HS-5 (cell line): ENCODE measurements at regions not wholly inside any gene's neighbourhood (a gene's known extent, or its start where the extent isn't known, plus 50 kb on each side); places are given as distances from the start of the nearest gene placed in this dataset.
"Not testable (repeated sequence)": the region's sequence is repeated elsewhere in the genome, so short reads cannot be mapped to it uniquely, and the experiment has no call there.

Experiments used
- DNase-seq: peaks from one replicate; pipeline ENCODE4 v3.0.0-alpha.2; 2012; ENCODE audit warnings: low read depth

DNA sequence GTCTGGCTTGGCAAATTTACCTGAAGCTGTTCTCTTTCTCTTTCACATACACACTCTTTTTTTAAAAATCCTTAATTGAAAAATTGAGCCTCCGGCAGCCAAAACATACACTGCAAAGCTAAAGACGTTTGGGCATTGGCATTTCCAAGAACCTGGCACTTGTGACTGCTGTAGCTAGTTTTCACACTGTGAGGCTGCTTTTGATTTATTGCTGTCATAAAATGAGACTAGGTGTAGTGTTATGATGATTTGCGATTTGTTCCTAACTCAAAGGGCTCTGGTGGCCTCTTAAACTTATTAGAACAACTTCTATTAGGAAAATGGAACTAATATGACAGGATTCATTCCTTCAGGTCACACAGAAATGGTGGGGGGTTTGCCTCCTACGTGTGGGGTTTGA is 377.1 kb upstream of the FAR2 start:
- DNase-seq, result no peak

- DNase-seq, result no peak
These were observed 373.5 kb upstream of the FAR2 start for GRCh38 chr12:28775556-28775955.

GRCh38 chr12:28776220-28776619 is 372.9 kb upstream of the FAR2 start:
- DNase-seq, result no peak

- no peak for DNase-seq
These were observed 372.1 kb upstream of the FAR2 start for GRCh38 chr12:28776913-28777422.

GRCh38 chr12:28777603-28778365 is 371.3 kb upstream of the FAR2 start:
- DNase-seq, result no peak

DNA sequence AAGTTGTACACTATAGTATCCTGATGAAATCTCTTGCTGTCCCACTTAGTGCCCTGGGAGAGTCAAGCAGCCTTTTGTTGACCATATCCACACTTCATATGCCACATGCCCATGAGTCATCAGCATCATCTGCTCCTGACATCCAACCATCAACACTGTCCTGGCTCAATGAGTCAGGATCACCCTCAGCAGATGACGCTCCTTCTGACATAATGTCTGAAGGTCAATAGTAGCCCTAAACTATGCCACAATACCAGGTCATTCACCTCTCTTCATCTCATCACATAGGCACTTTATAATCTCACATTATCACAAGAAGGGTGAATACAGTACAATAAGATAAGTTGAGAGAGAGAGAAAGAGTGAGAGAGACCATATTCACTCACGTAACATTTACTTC is 369.0 kb upstream of the FAR2 start:
- DNase-seq, result peak; percentile 77

GRCh38 chr12:28780960-28781359 is 368.1 kb upstream of the FAR2 start:
- DNase-seq, result no peak

DNA sequence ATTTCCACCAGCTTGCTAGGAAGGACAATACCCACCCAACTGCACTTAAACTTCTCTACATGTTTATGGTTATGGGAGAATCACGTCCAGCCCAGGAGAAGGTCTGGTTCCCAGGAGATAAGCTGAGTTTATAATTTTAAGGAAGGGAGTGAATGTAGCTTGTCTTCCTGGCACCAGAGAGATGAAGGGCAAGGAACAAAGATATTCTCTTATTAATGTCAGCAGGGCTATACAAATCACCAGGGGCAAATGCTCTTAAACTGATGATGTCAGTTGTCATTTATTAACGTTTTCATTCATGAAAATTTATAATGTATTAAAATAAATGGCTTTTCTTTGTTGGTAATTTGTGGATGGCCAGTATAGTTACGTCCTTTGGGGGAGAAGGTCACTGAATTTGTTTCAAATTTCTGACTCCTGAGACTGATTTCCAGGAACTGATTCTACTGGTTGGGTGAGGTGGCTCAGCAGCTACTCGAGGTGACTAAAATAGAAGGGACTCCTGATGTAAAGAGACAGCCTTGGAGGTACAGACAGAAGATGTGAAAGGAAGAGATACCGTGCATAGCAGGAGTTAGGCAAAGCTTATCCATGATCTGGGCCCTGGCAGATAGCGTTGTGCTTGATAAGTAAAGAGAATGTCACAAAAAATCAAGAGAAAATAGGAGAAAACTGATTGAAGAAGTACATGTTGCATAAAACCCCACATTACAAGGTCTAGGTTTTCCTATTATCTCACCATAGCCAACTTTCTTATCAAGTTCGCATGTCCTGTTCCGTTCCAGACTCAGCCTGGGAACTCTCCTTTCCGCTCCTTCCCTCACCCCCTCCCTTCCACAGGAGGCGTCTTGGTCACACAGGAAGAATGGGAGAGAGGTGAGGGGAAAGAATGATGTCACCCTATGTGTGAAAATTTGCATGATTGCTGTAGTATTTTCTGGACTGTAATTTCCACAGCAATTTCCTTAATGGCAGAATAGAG is 367.1 kb upstream of the FAR2 start:
- no peak for DNase-seq

- DNase-seq, result no peak
These were observed 366.3 kb upstream of the FAR2 start for GRCh38 chr12:28782812-28783211.

DNA sequence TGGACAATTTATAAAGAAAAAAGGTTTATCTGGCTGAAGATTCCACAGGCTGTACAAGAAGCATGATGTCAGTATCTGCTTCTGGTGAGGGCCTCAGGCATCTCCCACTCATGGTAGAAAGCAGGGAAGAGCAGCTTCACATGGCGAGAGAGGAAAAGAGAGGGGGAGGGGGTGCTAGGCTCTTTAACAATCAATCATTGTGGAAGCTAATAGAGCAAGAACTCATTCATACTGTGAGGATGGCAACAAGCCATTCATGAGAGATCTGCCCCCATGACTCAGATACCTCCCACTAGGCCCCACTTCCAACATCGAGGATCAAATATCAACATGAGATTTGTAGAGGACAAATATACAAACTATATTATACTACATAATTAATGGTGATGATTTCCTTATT is 361.9 kb upstream of the FAR2 start:
- DNase-seq, result no peak

GRCh38 chr12:28788256-28788655 is 360.8 kb upstream of the FAR2 start:
- not testable (repeated sequence) for DNase-seq

GRCh38 chr12:28793581-28794151 is 355.4 kb upstream of the FAR2 start:
- DNase-seq, result no peak

GRCh38 chr12:28794211-28794610 is 354.9 kb upstream of the FAR2 start:
- no peak for DNase-seq

DNA sequence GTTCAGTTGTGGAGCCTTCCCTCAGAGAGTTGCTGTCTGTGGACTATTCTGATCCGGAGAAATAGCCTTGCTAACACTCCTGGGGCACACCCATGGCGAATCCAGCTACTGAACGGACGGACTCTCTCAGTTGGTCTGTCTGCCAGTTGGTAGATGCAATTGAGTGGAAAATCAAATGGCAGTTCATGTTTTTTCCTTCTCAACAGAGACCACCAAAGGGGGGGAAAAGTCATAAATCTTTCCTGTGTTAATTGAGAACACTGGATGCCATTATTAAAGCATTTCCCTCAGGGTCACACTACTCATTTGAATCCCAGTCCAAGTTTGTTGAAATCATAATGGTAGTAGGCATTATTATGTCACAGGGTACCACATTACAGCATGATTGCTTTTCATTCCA is 354.3 kb upstream of the FAR2 start:
- DNase-seq, result no peak

- no peak for DNase-seq
These were observed 353.8 kb upstream of the FAR2 start for GRCh38 chr12:28795311-28795710.

DNA sequence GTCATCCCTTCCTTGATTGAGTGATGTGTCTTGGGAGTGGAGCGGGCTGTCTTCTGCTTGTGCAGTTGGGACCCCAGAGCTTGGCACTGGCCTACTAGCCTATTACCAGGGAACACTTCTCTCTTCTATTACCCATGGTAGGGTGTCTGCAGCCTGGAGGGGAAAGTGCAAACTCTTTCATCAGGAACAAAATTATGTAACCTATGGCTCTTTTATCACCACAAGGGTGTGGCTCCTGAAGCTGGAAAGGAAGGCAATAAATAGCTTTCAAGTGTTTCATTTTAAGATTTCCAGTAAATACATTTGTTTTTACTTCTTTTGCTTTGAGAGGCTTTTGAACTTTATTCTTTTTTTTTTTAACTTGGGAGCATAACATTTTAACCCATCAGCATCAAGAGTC is 349.7 kb upstream of the FAR2 start:
- no peak for DNase-seq

DNA sequence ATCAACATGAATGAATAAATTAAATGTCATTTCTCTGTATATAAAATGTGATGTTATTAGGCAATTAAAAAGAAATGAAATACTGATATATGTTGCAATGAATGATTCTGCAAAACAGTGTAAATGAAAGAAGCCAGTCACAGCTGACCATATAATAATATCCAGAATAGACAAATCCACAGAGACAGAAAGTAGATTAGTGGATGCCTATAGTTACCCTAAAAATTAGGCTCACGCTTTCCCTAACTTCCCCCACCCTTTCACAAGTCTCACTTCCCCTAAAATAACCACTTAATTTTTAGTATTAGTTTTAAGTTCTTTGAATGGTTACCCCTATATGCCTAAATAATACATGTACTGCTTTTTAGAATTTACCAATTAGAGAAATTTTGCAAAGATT is 348.9 kb upstream of the FAR2 start:
- no peak for DNase-seq

DNA sequence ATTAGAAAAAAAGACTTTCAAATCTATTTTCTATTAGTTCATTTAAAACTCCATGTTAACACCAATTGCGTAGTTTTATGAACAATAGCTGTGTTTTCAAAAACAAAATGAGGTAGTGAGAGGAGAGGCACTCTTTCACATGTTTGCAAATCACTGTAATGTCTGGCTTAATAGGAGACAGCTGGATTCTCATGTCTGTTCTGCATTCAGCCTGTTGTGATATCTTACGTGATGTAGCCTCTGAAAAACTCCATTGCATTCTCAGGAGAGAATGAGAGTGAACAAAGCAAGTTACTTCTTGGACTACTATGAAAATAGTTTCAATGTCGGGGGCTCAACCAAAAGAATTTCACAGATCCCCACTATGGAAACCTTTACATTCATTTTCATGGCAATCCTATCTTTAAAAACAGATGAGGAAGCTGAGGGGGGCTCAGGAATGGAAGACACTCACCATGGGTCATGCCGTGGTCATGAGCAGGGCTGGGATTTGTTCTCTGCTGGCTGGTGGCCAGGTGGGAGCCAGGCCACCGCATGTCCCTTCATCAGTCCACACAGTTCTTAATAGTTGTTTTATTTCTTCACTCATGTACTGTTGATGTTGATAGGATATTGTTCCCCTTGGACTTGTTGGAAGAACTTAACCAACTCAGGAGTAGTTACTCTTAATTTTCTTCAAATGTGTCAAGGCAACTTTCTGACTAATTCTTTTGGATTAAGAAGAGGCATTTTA is 346.2 kb upstream of the FAR2 start:
- no peak for DNase-seq

GRCh38 chr12:28807535-28807934 is 341.5 kb upstream of the FAR2 start:
- no peak for DNase-seq

DNA sequence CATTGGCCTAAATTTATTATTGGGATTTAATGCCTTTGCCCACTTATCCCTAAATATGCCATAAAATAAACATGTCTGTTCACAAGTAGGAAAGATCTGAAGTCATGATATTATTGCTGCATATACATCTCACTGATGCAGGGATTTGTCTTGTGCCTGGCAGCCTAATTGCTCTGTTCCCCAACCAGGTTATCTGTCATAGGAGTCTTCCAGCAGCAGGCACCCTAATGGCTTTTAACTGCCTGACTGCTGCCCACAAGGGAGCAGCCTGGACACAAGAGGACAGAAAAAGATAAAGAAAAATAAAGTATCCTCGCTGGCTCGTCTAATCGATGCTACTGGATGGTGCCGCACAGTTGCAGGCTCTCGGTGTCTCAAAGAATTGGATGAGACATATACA is 337.6 kb upstream of the FAR2 start:
- DNase-seq, result no peak

DNA sequence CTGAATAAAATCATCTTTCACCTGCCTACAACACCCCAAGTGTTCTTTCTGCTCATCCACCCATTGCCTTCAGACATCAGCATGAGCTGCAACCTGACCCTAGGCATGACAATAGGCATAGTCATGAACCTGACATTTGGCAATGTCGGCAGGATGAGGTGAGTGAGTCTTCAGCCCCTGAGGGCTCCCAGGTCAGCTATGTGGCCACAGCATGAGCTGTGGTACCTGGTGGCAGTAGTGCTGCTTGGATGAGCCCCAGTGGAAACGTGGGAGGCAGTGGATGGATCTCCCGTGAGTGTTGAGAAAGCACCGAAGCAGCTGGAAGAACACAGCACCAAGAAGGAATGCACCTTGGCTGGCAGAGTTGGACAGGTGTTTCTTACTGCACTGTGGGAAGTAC is 334.8 kb upstream of the FAR2 start:
- no peak for DNase-seq

- DNase-seq, result no peak
These were observed 331.6 kb upstream of the FAR2 start for GRCh38 chr12:28817524-28817923.
